ENCODE measurements at regions not wholly inside any gene's neighbourhood (a gene's known extent, or its start where the extent isn't known, plus 50 kb on each side); places are given as distances from the start of the nearest gene placed in this dataset.
A peak's percentile ranks its signal among the peaks of the same experiment; 100 is the strongest.
"Not testable (repeated sequence)": the region's sequence is repeated elsewhere in the genome, so short reads cannot be mapped to it uniquely, and the experiment has no call there.

DNA sequence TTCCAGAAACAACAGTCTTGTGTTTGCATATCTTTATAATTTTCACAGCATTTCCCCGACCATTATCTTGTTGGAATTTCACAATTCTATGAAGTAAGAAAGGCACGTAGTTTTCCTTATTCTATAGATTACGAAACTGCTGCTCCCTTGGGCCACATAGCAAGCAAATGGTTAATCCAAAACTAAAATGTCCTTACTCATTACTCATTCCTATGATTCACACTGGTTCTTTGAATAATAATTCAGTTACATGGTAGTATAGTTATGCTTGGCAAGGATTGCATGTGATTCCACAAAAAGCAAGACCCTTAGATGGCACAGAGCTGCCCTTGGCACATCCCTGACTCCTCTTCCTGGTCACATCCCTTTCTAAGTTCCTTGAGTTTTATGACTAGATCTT lies 51.2 kb downstream of the OR13H1 start:
- Mint-ChIP-seq H3K4me1 (no peaks in the 10 kb centered on the region), H3K36me3 (no peaks in the 10 kb centered on the region), H3K27ac (no peak overlapping the region), H3K4me3 (no peak overlapping the region), H3K9me3 (no peaks in the 10 kb centered on the region)
- no peak for DNase-seq (ENCODE audit: low spot score in 2 of 2)
- ATAC-seq, result no peak

DNA sequence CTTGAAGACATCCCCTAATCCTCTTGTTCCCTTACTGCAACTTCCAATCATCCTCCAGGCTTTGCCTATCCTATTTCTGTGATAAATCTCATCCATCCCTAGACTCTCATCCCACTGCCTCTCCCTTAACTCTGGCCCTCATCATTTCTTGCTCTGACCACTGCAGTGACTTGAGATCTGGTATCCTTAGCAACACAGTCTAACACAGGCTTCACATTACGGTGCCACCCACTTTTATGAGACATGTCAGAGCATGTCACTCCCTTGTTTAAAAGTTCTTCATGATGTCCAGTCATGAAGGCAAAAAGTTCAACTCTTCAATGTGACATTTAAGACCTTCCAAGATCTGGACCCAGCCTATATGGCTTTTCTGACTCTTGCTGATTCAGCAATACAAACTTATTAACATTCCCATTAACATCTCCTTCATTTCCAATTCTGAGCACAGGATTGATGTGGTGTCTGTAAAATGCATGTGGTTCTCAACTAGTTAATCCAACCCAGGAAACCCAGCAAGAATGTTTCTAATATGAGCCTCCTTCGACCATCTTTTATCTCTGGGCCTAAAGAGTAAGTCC lies 64.0 kb downstream of the OR13H1 start:
- H3K36me3 Mint-ChIP-seq, result no peaks in the 10 kb centered on the region
- H3K4me1 Mint-ChIP-seq, result no peaks in the 10 kb centered on the region
- H3K9me3 Mint-ChIP-seq, result no peaks in the 10 kb centered on the region
- H3K4me3 Mint-ChIP-seq, result no peak overlapping the region
- ATAC-seq, result no peak
- H3K27ac Mint-ChIP-seq, result no peak overlapping the region
- DNase-seq (ENCODE audit: low spot score in 2 of 2), result no peak

GRCh38 chrX:131609480-131609879 lies 65.6 kb downstream of the OR13H1 start:
- Mint-ChIP-seq H3K36me3 (no peaks in the 10 kb centered on the region), H3K4me1 (no peaks in the 10 kb centered on the region), H3K4me3 (no peak overlapping the region), H3K27ac (no peak overlapping the region), H3K9me3 (no peaks in the 10 kb centered on the region)
- DNase-seq (ENCODE audit: low spot score in 2 of 2), result no peak
- ATAC-seq, result no peak

DNA sequence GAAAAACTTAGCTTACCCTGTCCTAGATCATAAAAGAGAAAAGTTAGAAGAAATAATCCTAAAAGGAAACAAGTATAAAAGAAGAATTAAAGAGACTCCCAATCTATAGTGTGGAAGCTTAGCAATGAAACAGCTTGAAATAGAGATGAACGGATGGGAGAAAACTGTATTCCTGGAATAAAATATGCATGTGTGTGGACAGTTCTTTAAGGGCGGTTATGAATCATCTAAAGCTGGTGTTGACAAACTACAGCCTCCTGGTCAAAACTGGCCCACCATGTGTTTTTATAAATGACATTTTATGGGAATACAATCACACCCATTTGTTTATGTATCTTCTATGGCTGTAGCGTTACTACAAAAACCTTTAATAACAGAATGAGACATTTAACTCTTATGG lies 69.4 kb downstream of the OR13H1 start:
- no peaks in the 10 kb centered on the region for H3K36me3 Mint-ChIP-seq
- no peaks in the 10 kb centered on the region for H3K4me1 Mint-ChIP-seq
- no peaks in the 10 kb centered on the region for H3K9me3 Mint-ChIP-seq
- no peak overlapping the region for H3K27ac Mint-ChIP-seq
- ATAC-seq, result no peak
- no peak overlapping the region for H3K4me3 Mint-ChIP-seq
- no peak for DNase-seq (ENCODE audit: low spot score in 2 of 2)

GRCh38 chrX:131614241-131614640 lies 70.4 kb downstream of the OR13H1 start:
- H3K27ac Mint-ChIP-seq, result no peak overlapping the region
- DNase-seq (ENCODE audit: low spot score in 2 of 2) (no peak), ATAC-seq (no peak)
- H3K4me3 Mint-ChIP-seq, result no peak overlapping the region
- H3K9me3 Mint-ChIP-seq, result no peaks in the 10 kb centered on the region
- no peaks in the 10 kb centered on the region for H3K4me1 Mint-ChIP-seq
- H3K36me3 Mint-ChIP-seq, result no peaks in the 10 kb centered on the region

- Mint-ChIP-seq H3K36me3 (no peaks in the 10 kb centered on the region), H3K4me3 (no peak overlapping the region), H3K27ac (no peak overlapping the region), H3K4me1 (no peaks in the 10 kb centered on the region), H3K9me3 (no peaks in the 10 kb centered on the region)
- no peak for DNase-seq (ENCODE audit: low spot score in 2 of 2)
- ATAC-seq, result no peak
Measured at GRCh38 chrX:131617182-131617581, 73.3 kb downstream of the OR13H1 start.

- Mint-ChIP-seq H3K9me3 (no peaks in the 10 kb centered on the region), H3K27ac (no peak overlapping the region), H3K4me3 (no peak overlapping the region), H3K36me3 (no peaks in the 10 kb centered on the region), H3K4me1 (no peaks in the 10 kb centered on the region)
- DNase-seq (ENCODE audit: low spot score in 2 of 2) (no peak), ATAC-seq (no peak)
Measured at GRCh38 chrX:131621650-131622049, 77.8 kb downstream of the OR13H1 start.

GRCh38 chrX:131626681-131627296 lies 82.9 kb downstream of the OR13H1 start:
- no peak for DNase-seq (ENCODE audit: low spot score in 2 of 2)
- H3K27ac Mint-ChIP-seq, result no peak overlapping the region
- H3K36me3 Mint-ChIP-seq, result no peaks in the 10 kb centered on the region

GRCh38 chrX:131630534-131630933 lies 86.7 kb downstream of the OR13H1 start:
- no peak for ATAC-seq
- no peak for DNase-seq (ENCODE audit: low spot score in 2 of 2)
- Mint-ChIP-seq H3K36me3 (no peaks in the 10 kb centered on the region), H3K27ac (no peak overlapping the region), H3K4me1 (no peaks in the 10 kb centered on the region), H3K4me3 (no peak overlapping the region), H3K9me3 (no peaks in the 10 kb centered on the region)

More at GRCh38 chrX:131626681-131627296, 82.9 kb downstream of the OR13H1 start:
- no peaks in the 10 kb centered on the region for H3K9me3 Mint-ChIP-seq
- no peaks in the 10 kb centered on the region for H3K4me1 Mint-ChIP-seq
- H3K4me3 Mint-ChIP-seq, result no peak overlapping the region
- ATAC-seq, result no peak

DNA sequence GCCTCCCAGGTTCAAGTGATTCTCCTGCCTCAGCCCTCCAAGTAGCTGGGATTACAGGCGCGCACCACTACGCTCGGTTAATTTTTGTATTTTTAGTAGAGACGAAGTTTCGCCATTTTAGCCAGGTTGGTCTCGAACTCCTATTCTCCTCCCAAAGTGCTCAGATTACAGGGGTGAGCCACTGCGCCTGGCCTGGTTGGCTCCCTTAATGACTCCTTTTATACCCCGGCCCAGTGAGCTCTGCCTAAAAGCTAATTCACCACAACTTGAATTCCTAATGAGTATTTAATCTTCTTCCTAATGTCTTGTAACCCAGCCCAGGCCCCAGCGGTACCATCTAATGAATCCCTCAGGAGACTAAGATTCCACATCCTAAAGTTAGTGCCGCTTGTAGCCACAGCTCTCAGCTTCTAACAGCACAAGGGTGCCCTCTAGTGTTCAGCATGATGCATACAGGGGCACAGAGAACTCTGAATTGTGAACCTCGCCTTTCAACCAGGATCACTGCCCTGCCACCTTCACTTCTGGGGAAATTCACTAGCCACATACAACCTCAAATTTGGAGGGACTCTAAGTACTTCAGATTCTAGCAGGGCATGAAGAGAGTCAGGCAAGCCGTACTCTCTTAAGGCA lies 89.5 kb downstream of the OR13H1 start:
- Mint-ChIP-seq H3K4me1 (no peaks in the 10 kb centered on the region), H3K36me3 (no peaks in the 10 kb centered on the region), H3K4me3 (no peak overlapping the region), H3K27ac (no peak overlapping the region), H3K9me3 (no peaks in the 10 kb centered on the region)
- DNase-seq (ENCODE audit: low spot score in 2 of 2) (peak; percentile 2 to 47), ATAC-seq (peak; percentile 56)

DNA sequence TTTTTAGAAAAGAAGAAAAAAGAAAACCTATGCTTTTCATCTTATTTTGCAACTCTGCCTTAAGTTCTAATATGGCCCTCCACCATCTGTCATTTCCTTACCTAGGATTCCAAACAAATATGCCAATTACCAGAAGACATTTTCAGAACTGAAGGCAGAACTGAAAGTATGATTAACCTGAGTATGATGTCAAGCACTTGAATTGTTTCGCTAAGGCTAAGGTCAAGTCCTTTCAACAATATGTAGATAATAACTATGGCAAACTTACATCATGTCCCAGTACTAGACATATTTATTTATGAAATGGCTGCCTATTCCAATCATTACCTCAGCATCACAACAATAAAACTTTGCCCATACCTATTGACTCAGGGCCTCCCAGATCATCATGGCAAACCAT lies 91.0 kb downstream of the OR13H1 start:
- Mint-ChIP-seq H3K9me3 (no peaks in the 10 kb centered on the region), H3K4me1 (no peaks in the 10 kb centered on the region), H3K4me3 (no peak overlapping the region), H3K27ac (no peak overlapping the region), H3K36me3 (no peaks in the 10 kb centered on the region)
- no peak for ATAC-seq
- no peak for DNase-seq (ENCODE audit: low spot score in 2 of 2)

DNA sequence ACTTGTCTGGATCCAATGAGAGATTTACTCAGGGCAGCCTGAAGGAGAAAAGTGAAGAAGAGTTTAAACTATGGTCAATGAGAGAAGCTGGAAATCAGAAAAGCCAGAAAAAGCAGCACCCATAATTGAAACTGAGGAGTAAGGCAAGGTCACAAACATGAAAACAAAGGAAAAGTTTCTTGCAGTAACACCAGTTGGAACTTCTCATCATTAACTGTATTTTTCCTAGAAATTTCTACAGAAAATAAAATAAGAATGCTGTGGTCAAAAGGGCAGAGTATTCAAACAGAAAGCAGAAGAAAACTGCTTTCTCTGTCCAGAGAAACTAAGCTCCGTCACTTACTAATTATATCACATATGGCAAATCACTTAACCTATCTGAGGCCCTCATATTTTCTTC lies 102.2 kb downstream of the OR13H1 start:
- no peaks in the 10 kb centered on the region for H3K36me3 Mint-ChIP-seq
- no peaks in the 10 kb centered on the region for H3K9me3 Mint-ChIP-seq
- DNase-seq (ENCODE audit: low spot score in 2 of 2) (no peak), ATAC-seq (no peak)
- H3K27ac Mint-ChIP-seq, result no peak overlapping the region
- no peaks in the 10 kb centered on the region for H3K4me1 Mint-ChIP-seq
- no peak overlapping the region for H3K4me3 Mint-ChIP-seq

GRCh38 chrX:131649741-131650140 lies 105.9 kb downstream of the OR13H1 start:
- no peaks in the 10 kb centered on the region for H3K4me1 Mint-ChIP-seq
- no peaks in the 10 kb centered on the region for H3K9me3 Mint-ChIP-seq
- ATAC-seq, result no peak
- no peak overlapping the region for H3K27ac Mint-ChIP-seq
- DNase-seq (ENCODE audit: low spot score in 2 of 2), result no peak
- no peak overlapping the region for H3K4me3 Mint-ChIP-seq
- H3K36me3 Mint-ChIP-seq, result no peaks in the 10 kb centered on the region

GRCh38 chrX:131650637-131651410 lies 107.0 kb downstream of the OR13H1 start:
- no peaks in the 10 kb centered on the region for H3K9me3 Mint-ChIP-seq
- no peak overlapping the region for H3K27ac Mint-ChIP-seq
- no peak overlapping the region for H3K4me3 Mint-ChIP-seq
- DNase-seq (ENCODE audit: low spot score in 2 of 2) (no peak), ATAC-seq (peak; percentile 51)
- no peaks in the 10 kb centered on the region for H3K36me3 Mint-ChIP-seq
- H3K4me1 Mint-ChIP-seq, result no peaks in the 10 kb centered on the region

DNA sequence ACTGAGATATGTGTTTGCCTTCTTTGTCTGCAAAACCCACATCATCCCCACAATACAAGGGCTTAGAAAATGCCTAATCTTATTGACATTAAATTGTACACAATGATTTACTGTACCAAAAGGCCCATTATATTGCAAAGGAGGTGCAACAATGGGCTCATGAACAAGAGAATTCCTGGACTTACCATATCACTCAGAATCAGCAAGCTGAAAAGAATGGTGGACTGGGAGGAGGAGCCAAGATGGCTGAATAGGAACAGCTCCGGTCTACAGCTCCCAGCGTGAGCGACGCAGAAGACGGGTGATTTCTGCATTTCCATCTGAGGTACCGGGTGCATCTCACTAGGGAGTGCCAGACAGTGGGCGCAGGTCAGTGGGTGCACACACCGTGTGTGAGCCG lies 119.9 kb downstream of the OR13H1 start:
- not testable (repeated sequence) for ATAC-seq; H3K4me3 Mint-ChIP-seq; H3K36me3 Mint-ChIP-seq; H3K4me1 Mint-ChIP-seq; H3K9me3 Mint-ChIP-seq; H3K27ac Mint-ChIP-seq; DNase-seq (ENCODE audit: low spot score in 2 of 2)

DNA sequence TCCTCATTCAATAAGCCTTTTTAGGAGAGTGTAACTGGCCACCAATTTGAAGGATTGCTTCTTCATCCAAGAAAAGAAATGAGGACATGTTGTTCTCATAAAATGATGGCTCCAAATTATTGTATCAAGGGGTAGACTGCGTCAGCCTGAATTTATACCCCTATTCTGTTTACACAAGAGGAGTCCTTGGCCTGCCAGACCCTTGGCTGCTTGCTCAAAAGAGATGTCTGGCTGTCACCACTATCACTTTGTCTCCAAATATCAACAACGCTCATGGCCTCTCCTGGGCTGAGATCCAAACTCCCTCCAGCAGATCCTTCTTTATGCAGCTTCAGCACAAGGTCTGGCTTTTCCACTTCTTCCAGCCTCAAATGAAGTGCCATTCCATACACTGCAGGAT lies 127.9 kb downstream of the OR13H1 start:
- Mint-ChIP-seq H3K36me3 (no peaks in the 10 kb centered on the region), H3K4me3 (no peak overlapping the region), H3K9me3 (no peaks in the 10 kb centered on the region), H3K27ac (no peak overlapping the region), H3K4me1 (no peaks in the 10 kb centered on the region)
- DNase-seq (ENCODE audit: low spot score in 2 of 2) (no peak), ATAC-seq (no peak)

Data from stimulated activated effector memory CD8-positive, alpha-beta T cell treated with anti-CD3 and anti-CD28 coated beads, Interleukin-12 subunit alpha, Interleukin-12 subunit beta, amount 100 ng/mL, for 72 hours (primary cell).